HS-27A (cell line): ENCODE measurements at regions not wholly inside any gene's neighbourhood (a gene's known extent, or its start where the extent isn't known, plus 50 kb on each side); places are given as distances from the start of the nearest gene placed in this dataset.
A peak's percentile ranks its signal among the peaks of the same experiment; 100 is the strongest.
"Not testable (repeated sequence)": the region's sequence is repeated elsewhere in the genome, so short reads cannot be mapped to it uniquely, and the experiment has no call there.

Source experiments
- DNase-seq: peaks from one replicate; pipeline ENCODE4 v3.0.0-alpha.2; 2012; ENCODE audit warnings: low read depth, missing footprints

DNA sequence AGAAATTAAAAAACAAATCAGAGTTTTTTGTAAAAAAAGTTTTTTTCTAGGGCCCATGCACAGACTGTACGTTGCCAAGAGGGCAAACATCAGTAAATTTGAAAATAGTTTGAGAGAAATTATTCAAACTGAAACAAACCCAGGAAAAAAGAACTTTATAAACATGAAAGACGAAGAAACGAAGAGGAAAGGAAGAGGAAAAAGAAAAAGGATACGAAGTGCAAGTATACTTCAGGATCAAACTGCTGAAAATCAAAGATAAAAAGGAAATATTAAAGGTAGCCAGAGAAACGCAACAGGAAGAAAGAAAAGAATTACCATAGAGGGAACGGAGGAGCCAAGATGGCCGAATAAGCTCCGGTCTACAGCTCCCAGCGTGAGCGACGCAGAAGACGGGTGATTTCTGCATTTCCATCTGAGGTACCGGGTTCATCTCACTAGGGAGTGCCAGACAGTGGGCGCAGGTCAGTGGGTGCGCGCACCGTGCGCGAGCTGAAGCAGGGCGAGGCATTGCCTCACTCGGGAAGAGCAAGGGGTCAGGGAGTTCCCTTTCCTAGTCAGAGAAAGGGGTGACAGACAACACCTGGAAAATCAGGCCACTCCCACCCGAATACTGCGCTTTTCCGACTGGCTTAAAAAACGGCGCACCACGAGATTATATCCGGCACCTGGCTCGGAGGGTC, 94.4 kb upstream of the GAS1 start:
- DNase-seq, result not testable (repeated sequence)

DNA sequence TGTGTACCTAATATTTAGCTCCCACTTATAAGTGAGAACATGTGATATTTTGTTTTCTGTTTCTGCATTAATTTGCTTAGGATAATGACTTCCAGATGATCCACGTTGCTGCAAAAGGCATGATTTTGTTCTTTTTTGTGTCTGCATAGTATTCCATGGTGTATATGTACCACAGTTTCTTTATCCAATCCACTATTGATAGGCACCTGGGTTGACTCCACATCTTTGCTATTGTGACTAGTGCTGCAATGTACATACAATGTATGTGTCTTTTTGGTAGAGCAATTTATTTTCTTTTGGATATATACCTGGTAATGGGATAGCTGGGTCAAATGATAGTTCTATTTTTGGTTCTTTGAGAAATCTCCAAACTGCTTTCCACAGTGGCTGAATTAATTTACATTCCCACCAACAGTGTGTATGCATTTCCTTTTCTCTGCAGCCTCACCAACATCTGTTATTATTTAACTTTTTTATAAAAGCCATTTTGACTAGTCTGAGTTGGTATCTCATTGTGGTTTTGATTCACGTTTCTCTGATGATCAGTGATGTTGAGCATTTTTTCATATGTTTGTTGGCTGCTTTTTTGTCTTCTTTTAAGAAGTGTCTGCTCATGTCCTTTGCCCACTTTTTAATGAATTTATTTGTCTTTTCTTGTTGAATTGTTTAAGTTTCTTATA, 102.8 kb upstream of the GAS1 start:
- DNase-seq, result not testable (repeated sequence)

GRCh38 chr9:87054999-87055686, 107.8 kb upstream of the GAS1 start:
- DNase-seq, result no peak

DNA sequence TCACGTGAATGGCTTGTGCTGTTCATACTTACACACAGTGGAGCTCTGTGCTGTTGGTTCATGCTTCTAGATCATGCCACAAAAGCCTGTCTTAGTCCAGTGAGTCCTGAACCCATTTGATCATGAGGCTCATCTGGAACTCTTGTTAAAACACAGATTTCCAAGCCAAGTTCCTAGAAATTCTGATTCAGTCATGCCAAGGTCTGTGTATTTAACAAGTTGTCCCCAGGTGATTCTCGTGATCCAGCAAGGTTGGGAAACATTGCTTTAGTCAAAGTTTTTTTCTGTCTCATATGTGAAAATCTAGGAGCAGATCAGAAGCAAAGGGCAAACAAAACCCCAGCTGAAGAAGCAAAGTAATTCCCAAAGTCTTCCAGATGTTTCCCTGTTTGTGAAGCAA, 112.5 kb upstream of the GAS1 start:
- no peak for DNase-seq

GRCh38 chr9:87062746-87063145, 115.4 kb upstream of the GAS1 start:
- DNase-seq, result no peak

GRCh38 chr9:87063246-87063645, 115.9 kb upstream of the GAS1 start:
- no peak for DNase-seq

GRCh38 chr9:87063871-87064270, 116.6 kb upstream of the GAS1 start:
- DNase-seq, result no peak

GRCh38 chr9:87064311-87064710, 117.0 kb upstream of the GAS1 start:
- DNase-seq, result no peak

GRCh38 chr9:87065981-87066380, 118.7 kb upstream of the GAS1 start:
- no peak for DNase-seq

DNA sequence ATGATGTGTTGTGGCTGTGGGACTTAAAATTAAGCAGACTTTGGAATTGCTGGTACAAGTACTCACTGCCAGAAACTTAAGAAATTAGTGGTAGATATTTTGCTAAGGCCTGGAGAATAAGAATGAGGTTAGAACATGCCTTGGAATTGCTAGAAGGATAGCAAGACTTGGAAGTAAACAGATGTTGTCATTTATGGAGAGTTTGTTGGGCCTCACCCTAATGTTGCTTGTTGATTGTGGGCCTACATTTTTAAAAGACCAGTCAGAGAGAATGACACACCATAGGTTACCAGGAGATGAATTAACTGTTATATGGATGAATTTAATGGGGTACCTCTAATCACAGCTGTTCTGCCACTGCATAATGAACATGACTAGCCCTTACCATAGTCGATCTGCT, 120.1 kb upstream of the GAS1 start:
- DNase-seq, result no peak

- DNase-seq, result no peak
These were observed 121.0 kb upstream of the GAS1 start for GRCh38 chr9:87068177-87068840.

- no peak for DNase-seq
These were observed 122.4 kb upstream of the GAS1 start for GRCh38 chr9:87069690-87070089.

DNA sequence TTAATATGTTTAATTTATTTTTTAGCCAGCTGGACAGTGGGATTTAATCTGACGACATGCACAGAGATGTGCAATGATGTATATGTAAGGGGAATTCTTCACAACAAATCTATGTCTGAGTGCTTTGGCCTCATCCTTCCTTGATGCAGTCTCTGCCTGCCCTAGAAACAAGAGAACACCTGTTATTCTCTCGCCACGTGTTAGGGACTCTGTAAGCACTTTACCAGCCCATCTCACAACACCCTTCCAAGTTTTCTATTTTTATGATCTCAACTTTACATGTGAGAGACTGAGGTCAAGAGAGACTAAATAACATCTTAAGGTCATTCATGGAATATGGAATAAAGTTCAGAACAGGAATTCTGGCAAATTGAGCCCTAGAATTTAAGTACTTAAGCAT, 123.0 kb upstream of the GAS1 start:
- no peak for DNase-seq

DNA sequence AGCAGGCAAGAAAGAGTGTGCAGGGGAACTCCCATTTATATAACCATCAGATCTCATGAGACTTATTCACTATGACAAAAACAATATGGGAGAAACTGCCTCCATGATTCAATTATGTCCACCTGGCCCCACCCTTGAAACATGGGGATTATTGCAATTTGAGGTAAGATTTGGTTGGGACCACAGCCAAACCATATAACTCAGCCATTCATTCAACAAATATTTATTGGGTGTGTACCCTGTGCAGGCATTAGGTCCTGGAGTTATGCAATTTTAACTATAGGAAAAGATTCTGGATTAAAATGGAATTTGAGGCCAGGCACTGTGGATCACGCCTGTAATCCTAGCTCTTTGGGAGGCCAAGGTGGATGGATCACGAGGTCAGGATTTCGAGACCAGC, 124.2 kb upstream of the GAS1 start:
- DNase-seq, result peak; percentile 56

DNA sequence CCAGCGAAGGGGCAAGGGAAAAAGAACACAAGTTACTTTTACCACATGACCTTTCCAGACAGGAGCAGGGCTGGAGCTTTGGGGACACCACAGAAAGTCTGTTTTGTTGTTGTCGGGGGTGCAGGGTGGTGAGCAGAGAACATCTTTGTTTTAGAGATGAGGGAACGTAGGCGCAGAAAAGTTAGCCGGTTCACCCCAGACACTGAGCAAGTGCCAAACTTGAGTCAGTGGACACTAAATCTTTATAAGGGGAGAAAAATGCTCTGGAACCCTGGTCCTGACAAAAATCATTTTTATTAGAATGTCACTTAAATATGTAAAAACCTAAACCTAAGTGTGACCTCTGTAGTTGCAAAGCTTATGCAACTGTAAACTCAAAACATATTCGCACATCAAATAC, 126.4 kb upstream of the GAS1 start:
- DNase-seq, result no peak

DNA sequence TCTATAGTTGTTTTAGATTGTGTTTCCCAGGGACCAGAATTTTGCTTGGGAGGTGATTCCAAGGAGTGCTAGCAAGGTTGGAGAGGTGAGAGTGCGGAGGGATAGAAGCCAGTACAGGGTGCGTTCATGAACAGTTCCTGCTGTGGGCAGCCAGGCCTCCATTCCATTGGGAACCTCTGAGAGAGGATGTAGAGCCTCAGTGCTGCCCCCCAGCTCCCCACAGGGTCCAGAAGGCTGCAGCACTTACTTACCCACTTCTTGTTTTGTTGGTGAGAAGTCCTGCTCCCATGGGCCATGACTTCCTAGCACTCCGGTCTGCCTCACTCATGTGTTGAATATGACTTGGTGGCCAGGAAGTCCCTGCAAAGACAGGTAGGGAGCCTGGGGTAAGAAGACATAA, 128.2 kb upstream of the GAS1 start:
- DNase-seq, result no peak

- DNase-seq, result no peak
These were observed 129.5 kb upstream of the GAS1 start for GRCh38 chr9:87076825-87077224.

DNA sequence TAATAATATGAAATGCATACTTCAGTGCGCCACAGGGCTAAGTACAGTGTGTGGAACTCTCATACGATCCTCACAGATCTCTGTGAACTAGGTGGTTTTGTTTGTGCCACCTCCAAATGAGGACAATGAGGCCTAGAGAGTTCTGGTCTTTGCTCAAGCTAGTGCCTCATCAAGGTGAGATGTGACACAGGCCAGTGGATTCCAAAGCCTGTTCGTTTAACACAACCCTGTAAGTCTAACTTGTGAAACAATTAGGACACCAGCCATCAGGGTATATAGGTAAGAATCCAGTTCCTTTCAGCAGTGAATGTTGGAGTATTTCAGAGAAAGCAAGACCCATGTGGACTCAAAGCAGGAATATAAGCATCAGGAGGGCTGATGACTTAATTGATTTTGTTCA, 130.7 kb upstream of the GAS1 start:
- no peak for DNase-seq

DNA sequence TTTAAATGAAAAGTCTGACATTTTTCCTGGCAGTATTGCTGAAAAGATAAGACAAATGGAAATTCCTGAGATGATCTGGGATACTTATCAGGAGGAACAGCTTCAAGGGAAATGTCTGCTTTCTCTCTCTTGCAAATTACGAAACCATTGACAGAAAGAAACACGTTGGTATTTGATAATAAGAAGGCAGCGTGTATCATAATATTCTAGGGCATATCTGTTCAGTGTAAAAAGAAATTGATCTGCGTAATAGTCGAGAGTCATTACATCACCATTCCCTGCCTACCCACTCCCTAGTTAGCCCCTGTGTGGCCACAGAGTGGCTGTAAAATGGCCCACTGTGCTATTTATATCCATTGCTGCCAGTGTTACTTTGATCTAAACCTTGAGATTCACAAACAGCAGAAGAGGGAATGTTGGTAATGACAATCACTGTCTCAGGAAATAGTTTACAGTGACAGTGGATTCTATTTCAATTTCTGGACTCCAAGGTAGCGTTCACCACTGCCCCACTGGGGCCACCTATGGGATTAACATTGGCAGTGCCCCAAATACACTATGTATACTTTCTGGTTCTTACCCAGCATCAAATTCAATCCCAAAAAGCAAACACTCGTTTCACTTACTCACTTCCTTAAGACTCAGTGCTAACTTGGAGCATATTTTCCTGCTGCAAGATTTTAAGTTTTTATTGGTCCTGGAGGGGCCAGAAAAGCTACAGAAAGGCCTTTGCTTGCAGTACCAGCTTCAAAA, 133.4 kb upstream of the GAS1 start:
- DNase-seq, result no peak

GRCh38 chr9:87081503-87081902, 134.2 kb upstream of the GAS1 start:
- DNase-seq, result no peak

GRCh38 chr9:87083986-87084385, 136.7 kb upstream of the GAS1 start:
- DNase-seq, result no peak

GRCh38 chr9:87084407-87084806, 137.1 kb upstream of the GAS1 start:
- DNase-seq, result no peak
